ENCODE measurements at regions not wholly inside any gene's neighbourhood (a gene's known extent, or its start where the extent isn't known, plus 50 kb on each side); places are given as distances from the start of the nearest gene placed in this dataset.

- H3K4ac ChIP-seq (replicated peaks; ENCODE audit: insufficient read length, low read depth, low read length): no peak overlapping the region
- DNase-seq (ENCODE audit: low read depth in 1 of 2, low spot score in 2 of 2) (no peak), FAIRE-seq (no peak)
- H3K4me2 ChIP-seq (ENCODE audit: insufficient read depth in 1 of 2, low read depth in 2 of 2, low read length in 2 of 2): no peak overlapping the region
- no peak overlapping the region for H3K14ac ChIP-seq (ENCODE audit: insufficient read length)
- no peaks in the 10 kb centered on the region for H3K4me1 ChIP-seq (replicated peaks in 1 of 4; ENCODE audit: control insufficient read depth in 3 of 4, insufficient read depth in 4 of 4, low read length in 3 of 4)
- no peak overlapping the region for H3K23ac ChIP-seq (ENCODE audit: insufficient read length)
- H3K9ac ChIP-seq (replicated peaks in 1 of 4; ENCODE audit: extremely low read depth in 1 of 4, low read depth in 3 of 4, low read length in 3 of 4): no peak overlapping the region
- no peak overlapping the region for H4K91ac ChIP-seq (replicated peaks; ENCODE audit: insufficient read length, low read length)
- H3K56ac ChIP-seq (replicated peaks; ENCODE audit: insufficient read length, low read depth, low read length): no peak overlapping the region
- whole genome bisulfite sequencing, 2 experiments (ENCODE audit: extremely low coverage in 1 of 2, insufficient coverage in 1 of 2, insufficient read length in 1 of 2, insufficient replicate concordance in 2 of 2, low coverage in 1 of 2, low lambda C conversion rate in 2 of 2, missing lambda C conversion rate in 1 of 2): 93% methylated on average over 27 of the region's 27 CpGs; no CpG with 5 or more reads in 1 of the 2 experiments
- no peak overlapping the region for H2AK5ac ChIP-seq (ENCODE audit: low read depth, low read length)
- H3K18ac ChIP-seq (ENCODE audit: extremely low read depth, low read length): no peak overlapping the region
- H4K20me1 ChIP-seq (replicated peaks in 1 of 2; ENCODE audit: control insufficient read depth in 1 of 2, insufficient read depth in 2 of 2, low read length in 2 of 2): no peaks in the 10 kb centered on the region
- CTCF ChIA-PET (ENCODE audit: partially characterized antibody): no interaction called here
- H3K36me3 ChIP-seq (ENCODE audit: control insufficient read depth in 2 of 4, insufficient read depth in 4 of 4, low read length in 3 of 4): no peaks in the 10 kb centered on the region; a peak in 1 of 8 replicates
- H2BK12ac ChIP-seq (ENCODE audit: low read depth, low read length): no peak overlapping the region
- H2BK20ac ChIP-seq (ENCODE audit: low read length): no peak overlapping the region
- no peak overlapping the region for H3K4me3 ChIP-seq (ENCODE audit: extremely low read depth in 1 of 4, insufficient read depth in 2 of 4, low read depth in 3 of 4, low read length in 4 of 4)
- peaks cover 9 to 10% of the 10 kb centered on the region in 2 experiments; a peak in 2 of 4 replicates for H3K9me3 ChIP-seq (ENCODE audit: insufficient read depth in 2 of 2, low read depth in 1 of 2, low read length in 1 of 2)
- no peak overlapping the region for H2BK120ac ChIP-seq (replicated peaks; ENCODE audit: low read depth, low read length)
- no peak overlapping the region for H2BK15ac ChIP-seq (ENCODE audit: low read length)
- no peak overlapping the region for H4K5ac ChIP-seq (ENCODE audit: insufficient read length, low read depth, low read length)
- POLR2A ChIA-PET (ENCODE audit: partially characterized antibody): no interaction called here
- no peak overlapping the region for H2AFZ ChIP-seq (ENCODE audit: low read length)
- H2BK5ac ChIP-seq (ENCODE audit: low read depth, low read length): no peak overlapping the region
- no peaks in the 10 kb centered on the region for H3K23me2 ChIP-seq (ENCODE audit: low read depth, low read length)
- no peaks in the 10 kb centered on the region for H3K27me3 ChIP-seq (replicated peaks in 1 of 4; ENCODE audit: control insufficient read depth in 3 of 4, extremely low read depth in 1 of 4, insufficient read depth in 3 of 4, low read length in 3 of 4)
- no peaks in the 10 kb centered on the region for H3K79me2 ChIP-seq (ENCODE audit: control insufficient read depth in 1 of 2, insufficient read depth in 2 of 2, low read length in 2 of 2)
- 0 out of 2 replicates have a peak overlapping the region, but pooled peaks have one; percentile 57 for H4K8ac ChIP-seq (ENCODE audit: extremely low read depth, insufficient read depth, low read length)
- H3K79me1 ChIP-seq (ENCODE audit: low read depth, low read length): no peaks in the 10 kb centered on the region
- H3K27ac ChIP-seq (ENCODE audit: low read depth, low read length): no peak overlapping the region
- TF ChIP-seq SIX5 (IDR thresholded peaks at IDR 0.05; ENCODE audit: low read depth, low read length) (no peak), HDAC6 (IDR thresholded peaks at IDR 0.05; ENCODE audit: low read depth, low read length) (no peak), MAX (IDR thresholded peaks at IDR 0.05) (no peak), EP300 (IDR thresholded peaks at IDR 0.05; ENCODE audit: borderline replicate concordance in 1 of 2, low read depth in 2 of 2, low read length in 2 of 2) (no peak), CBX8 (IDR thresholded peaks at IDR 0.05; ENCODE audit: borderline replicate concordance, low read depth, low read length) (no peak)
Observed at GRCh38 chr16:88132836-88133506, 181.7 kb downstream of the BANP start.

Measured in H1 (cell line).